GM18498 (cell line): ENCODE measurements at regions not wholly inside any gene's neighbourhood (a gene's known extent, or its start where the extent isn't known, plus 50 kb on each side); places are given as distances from the start of the nearest gene placed in this dataset.
"Not testable (repeated sequence)": the region's sequence is repeated elsewhere in the genome, so short reads cannot be mapped to it uniquely, and the experiment has no call there.

Experiments used
- ATAC-seq: cut with Tn5 transposase; IDR thresholded peaks from one replicate; pipeline ENCODE4 v1.9.1; 2021; ENCODE audit warnings: mild to moderate bottlenecking, moderate library complexity; ENCODE audit not compliant: unreplicated experiment

DNA sequence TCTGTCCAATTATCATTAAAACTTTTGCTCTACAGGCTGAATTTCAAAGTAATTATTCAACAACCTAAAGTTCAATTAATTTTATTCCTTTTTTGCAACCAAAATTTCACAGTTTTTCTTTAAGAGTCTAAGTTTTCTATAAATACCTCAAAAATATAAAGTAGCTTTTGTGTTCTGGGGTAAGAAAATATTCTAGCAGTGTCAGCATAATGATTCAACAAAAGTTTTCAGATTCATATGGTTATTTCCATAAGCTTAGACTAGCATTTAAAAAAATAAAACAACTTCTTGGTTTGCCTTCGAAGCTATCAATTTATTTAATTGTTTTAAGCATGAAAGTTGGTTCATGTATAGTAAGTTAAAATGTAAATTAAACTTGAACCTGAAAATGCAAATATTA is 1962.3 kb upstream of the CDH6 start:
- ATAC-seq: no peak

DNA sequence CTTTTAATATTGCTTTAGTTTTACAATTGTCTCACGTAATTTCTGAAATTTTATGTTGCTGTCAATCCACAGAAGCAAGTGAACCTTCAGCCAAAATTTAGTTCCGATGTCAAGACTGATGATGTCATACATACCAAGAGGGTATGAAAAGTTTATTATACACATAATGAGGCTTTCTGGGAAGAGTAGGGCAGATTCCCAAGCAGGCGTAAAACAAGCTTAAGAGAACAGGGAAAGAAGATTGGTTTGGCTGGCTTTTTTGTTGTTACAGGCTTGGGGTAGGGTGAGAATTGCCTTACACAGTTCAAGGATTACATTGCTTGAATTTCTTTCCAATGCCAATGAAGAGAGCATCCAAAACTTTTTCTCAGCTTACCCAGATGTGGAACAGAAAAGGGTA is 1962.9 kb upstream of the CDH6 start:
- no peak for ATAC-seq

- ATAC-seq: no peak
Measured at GRCh38 chr5:29229461-29229860, 1964.0 kb upstream of the CDH6 start.

- ATAC-seq: no peak
Measured at GRCh38 chr5:29218138-29218537, 1975.3 kb upstream of the CDH6 start.

DNA sequence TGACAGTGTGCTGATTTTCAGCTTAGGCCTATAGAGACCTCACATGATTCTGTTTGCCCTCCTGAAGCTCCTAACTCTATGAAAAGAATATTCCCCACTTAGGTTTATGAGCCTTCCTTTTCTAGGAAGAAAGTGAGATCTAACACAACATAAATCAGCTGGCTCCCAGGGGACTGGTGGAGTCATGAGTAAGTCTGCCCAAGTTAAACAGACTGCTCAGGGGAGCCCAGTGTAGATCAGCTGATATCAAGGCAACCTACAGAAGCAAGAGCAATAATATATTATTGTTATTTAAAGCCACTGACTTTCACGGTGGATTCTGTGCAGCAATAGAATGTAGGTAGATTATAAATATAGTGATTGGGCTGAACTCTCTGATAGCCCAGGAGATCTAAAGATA is 1978.6 kb upstream of the CDH6 start:
- no peak for ATAC-seq

DNA sequence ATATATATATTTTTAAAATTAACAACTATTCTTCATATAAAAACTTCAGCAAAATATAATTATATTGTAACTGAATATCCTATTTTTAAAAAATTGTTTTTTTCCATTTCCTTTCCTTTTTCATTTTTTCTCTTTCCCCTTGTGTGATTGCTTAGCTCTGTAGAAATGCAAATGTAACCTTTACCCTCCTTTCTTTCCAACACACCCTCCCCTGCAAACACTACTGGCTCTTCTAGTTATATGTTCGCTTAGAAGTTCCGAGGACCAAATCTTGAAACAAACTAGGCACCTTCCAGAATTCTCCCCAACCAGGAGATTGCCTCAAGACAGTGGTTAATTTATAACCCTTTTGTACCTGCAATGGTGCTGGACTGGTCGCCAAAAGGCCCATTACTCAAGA is 1980.0 kb upstream of the CDH6 start:
- no peak for ATAC-seq

DNA sequence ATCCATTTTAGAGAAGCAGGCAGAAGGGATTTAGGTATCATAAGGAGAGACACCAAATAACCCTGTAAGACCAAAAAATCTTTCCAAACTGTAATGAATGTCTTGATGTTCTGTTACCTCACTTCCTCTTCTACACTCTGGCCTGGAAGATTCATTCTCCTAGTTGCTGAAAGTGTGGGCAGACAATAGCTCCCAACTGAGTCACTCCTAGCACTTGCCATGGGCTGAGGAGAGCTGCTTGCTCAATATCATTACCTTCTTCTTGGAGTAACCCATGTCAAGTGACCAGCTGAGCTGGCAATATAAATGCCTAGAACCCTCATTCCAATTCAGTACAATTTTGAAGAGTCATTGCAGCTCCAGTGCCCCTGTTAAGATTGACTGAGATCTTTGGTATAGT is 1985.5 kb upstream of the CDH6 start:
- ATAC-seq: no peak

DNA sequence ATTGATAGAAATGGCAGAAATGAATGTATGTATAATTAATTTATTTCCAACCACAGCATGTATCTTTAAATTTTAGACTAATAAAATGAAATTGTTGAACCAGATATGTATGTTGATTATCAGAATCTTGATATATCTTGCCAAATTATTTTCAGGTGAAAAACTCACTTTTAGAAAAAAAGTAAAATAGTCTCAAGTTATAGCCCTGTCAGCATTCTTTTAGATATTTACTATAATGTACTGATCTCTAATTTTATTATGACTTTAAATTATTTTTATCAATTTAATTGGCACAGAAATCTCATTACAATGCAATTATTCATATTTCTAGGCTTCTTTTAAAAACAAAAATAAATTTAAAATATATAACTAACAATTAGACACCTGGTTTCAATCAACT is 1990.4 kb upstream of the CDH6 start:
- ATAC-seq: no peak

- no peak for ATAC-seq
Measured at GRCh38 chr5:29197631-29198454, 1995.6 kb upstream of the CDH6 start.

DNA sequence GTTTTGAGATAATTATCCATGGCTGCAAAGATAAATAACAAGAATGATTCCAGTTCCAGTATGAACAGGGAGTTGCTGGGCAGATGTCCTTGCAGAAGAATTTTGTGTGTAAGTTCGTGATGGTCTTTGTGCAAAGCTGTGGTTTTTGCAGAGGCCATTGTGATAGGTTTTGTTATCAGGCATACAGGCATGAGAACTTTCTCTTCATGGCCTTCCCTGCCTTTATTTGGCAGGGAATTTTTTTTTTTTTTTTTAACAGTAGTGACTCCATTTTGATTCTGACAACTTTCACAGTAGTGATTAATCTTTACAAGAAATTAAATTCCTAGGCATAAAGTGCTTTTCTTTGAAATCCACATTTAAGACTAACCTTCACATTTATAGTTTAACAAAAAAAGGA is 1999.5 kb upstream of the CDH6 start:
- ATAC-seq: no peak

- ATAC-seq: not testable (repeated sequence)
Measured at GRCh38 chr5:29191269-29192048, 2002.0 kb upstream of the CDH6 start.

GRCh38 chr5:29190398-29190797 is 2003.1 kb upstream of the CDH6 start:
- ATAC-seq: not testable (repeated sequence)

DNA sequence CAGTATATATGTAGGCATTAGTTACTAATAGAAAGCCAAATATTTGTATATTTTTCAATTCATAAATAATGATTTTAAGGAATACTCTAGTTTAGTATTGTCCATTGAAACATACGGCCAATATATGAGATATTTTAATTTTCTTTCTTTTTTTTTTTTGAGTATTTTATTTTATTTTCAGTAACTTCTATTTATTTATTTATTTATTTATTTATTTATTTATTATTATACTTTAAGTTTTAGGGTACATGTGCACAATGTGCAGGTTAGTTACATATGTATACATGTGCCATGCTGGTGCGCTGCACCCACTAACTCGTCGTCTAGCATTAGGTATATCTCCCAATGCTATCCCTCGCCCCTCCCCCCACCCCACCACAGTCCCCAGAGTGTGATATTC is 2007.1 kb upstream of the CDH6 start:
- not testable (repeated sequence) for ATAC-seq

GRCh38 chr5:29185558-29185957 is 2007.9 kb upstream of the CDH6 start:
- no peak for ATAC-seq

GRCh38 chr5:29175774-29176173 is 2017.7 kb upstream of the CDH6 start:
- no peak for ATAC-seq

DNA sequence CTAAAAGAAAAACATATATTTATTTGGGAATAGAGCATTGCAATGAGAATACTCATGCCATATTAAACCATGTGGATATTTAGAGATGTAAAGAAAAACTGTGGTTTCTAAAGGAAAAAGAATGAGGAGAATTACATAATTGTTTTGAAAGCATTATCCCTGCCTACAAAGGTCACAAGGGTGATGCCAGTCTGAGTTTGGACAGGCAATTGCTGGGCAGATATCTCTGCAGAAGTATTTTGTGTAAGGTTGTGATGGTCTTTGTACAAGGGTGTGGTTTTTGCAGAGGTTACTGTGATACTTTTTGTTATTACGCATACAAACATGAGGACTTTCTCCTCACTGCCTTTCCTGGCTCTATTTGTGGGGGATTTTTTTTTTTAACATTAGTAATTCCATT is 2022.9 kb upstream of the CDH6 start:
- ATAC-seq: no peak

GRCh38 chr5:29169886-29170285 is 2023.6 kb upstream of the CDH6 start:
- ATAC-seq: no peak

DNA sequence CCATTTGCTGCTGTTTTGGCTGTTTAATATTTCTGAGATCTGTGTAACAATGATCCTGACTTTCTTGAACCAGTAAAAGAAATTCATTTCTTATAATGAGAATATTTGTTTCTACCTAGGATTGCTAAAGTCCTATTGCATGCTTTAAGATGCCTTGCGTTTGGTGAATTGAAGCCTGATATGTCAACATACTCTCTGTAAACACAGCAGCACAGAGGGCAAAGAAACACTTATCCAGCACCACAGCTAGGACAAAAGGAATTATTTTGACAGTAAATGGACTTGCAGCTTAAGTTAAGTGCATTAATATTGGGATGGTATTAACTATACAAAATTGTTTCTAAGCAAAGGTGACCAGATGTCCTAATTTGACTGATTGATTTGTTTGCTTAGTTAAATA is 2031.2 kb upstream of the CDH6 start:
- no peak for ATAC-seq

- no peak for ATAC-seq
Measured at GRCh38 chr5:29161399-29162291, 2031.8 kb upstream of the CDH6 start.

- ATAC-seq: no peak
Measured at GRCh38 chr5:29157975-29158374, 2035.5 kb upstream of the CDH6 start.

DNA sequence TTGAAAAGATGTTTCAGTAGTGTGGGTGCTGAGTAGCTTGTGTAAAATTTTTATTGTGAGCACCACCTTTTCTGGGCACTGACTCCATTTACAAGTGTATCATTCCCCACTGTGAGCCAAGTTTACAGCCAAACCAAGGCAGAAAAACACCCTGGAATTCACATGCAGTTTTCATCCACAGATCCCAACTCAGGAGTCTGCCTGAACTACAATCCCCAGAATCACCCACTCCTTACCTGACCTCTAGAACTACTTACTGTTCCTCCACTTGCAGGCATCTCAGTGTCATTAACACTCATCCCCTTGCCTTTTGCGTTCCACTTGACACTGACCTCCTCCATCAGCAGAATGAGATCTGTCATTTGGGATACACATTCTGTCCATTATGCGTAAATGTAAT is 2042.6 kb upstream of the CDH6 start:
- ATAC-seq: no peak
